ENCODE measurements at regions not wholly inside any gene's neighbourhood (a gene's known extent, or its start where the extent isn't known, plus 50 kb on each side); places are given as distances from the start of the nearest gene placed in this dataset.
"Not testable (repeated sequence)": the region's sequence is repeated elsewhere in the genome, so short reads cannot be mapped to it uniquely, and the experiment has no call there.

GRCh38 chr3:5560199-5560598, 372.7 kb downstream of the EDEM1 start:
- intact Hi-C loops (cut with DNase I) = no loop called here
- DNase-seq (ENCODE audit: missing footprints) (no peak), ATAC-seq (no peak)

DNA sequence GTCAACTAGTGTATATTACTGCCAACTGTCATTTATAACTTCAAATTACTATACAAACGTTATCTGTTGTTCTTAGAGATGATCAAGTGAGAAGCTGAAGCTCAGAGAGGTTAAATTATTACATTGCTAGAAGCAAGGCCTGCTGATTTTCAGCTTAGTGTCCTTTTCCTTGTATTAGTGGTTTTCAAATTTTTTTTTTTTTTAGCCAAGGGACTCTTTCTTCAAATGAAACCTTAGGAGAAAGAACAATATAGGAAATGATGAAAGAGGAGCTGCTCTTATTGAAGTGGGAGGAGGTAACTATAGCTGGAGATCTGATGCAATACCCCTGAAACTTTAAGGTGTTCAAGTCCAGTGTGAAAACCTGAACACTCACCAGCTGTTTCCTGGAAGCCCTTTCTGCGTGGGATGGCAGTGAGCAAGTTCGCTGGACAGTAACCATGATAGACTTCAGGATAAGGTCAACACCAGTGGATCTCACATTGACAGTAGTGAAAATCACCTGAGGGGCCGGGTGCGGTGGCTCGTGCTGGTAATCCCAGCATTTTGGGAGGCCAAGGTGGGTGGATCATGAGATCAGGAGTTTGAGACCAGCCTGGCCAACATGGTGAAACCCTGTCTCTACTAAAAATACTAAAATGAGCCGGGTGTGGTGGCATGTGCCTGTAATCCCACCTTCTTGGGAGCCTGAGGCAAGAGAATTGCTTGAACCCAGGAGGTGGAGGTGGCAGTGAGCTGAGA, 376.2 kb downstream of the EDEM1 start:
- DNase-seq (ENCODE audit: missing footprints) (no peak), ATAC-seq (no peak)
- intact Hi-C loops (cut with DNase I) = no loop called here

DNA sequence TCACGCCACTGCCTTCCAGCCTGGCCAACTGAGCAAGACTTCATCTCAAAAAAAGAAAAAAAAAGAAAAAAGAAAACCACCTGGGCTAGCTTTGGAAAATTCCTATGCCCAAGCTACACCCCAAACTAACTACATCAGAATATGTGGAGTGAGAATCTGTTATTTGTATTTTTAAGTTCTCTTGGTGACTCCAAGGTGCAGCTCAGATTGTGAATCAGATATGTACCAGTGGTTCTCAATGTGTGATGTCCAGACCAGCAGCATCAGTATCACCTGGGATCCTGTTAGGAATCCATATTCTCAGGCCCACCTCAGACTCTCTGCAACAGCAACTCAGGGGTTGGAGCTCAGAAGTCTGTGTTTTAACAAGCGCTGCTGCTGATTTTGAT, 376.8 kb downstream of the EDEM1 start:
- ATAC-seq = no peak
- DNase-seq (ENCODE audit: missing footprints) = no peak
- intact Hi-C loops (cut with DNase I) = no loop called here

DNA sequence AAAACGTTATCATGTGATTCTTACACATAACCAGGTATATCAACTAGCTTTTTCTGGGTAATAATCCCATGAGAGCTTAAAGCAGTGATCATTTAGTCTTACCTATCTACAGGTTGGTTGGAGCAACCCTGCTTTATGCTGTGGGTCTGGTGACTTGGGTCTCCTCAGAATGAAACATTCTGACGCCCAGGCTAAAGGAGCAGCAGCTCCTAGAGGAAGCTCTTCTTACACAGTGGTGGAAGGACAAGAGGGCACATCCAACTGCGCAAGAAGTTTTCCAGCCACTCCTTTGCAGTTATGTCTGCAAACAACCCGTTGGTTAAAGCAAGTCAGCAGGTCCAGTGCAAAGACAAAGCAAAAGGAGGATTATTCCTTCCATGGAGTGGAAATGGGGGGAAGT, 377.5 kb downstream of the EDEM1 start:
- ATAC-seq = no peak
- no peak for DNase-seq (ENCODE audit: missing footprints)
- intact Hi-C loops (cut with DNase I) = no loop called here

GRCh38 chr3:5567113-5567512, 379.6 kb downstream of the EDEM1 start:
- no peak for DNase-seq (ENCODE audit: missing footprints)
- no peak for ATAC-seq
- intact Hi-C loops (cut with DNase I) = no loop called here

DNA sequence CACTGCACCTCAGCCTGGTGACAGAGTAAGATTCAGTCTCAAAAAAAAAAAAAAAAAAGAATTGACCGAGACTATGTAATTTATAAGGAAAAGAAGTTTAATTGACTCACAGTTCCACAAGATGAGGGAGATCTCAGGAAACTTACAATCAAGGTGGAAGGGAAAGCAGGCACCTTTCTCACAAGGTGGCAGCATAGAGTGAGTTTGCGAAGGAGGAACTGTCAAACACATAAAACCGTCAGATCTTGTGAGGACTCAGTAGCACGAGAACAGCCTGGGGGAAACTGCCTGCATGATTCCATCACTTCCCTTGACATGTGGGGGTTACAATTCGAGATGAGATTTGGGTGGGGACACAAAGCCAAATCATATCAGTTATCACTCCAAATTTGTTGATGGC, 380.9 kb downstream of the EDEM1 start:
- DNase-seq (ENCODE audit: missing footprints) (no peak), ATAC-seq (no peak)
- intact Hi-C loops (cut with DNase I) = no loop called here

- ATAC-seq (no peak), DNase-seq (ENCODE audit: missing footprints) (no peak)
- intact Hi-C loops (cut with DNase I) = no loop called here
Measured at GRCh38 chr3:5569152-5569551, 381.6 kb downstream of the EDEM1 start.

DNA sequence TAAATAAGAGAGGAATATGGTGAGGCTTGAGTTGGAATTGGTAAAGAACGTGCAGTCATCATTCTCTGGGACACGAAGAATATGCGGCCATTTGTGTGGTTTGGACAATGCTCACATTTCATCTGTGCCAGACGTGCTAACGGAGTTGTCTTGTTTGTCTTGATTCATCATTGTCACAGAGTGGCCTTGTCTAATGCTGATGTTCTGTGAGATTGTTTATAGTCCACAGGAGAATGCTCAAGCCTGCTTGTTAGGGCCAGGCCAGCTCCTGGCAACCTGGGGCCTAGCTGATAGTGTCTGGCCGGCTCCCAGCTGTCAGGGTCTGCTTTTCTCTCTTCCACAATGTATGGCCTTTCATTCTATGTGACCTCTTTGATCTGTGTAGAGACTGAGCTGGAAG, 384.7 kb downstream of the EDEM1 start:
- ATAC-seq (no peak), DNase-seq (ENCODE audit: missing footprints) (no peak)
- intact Hi-C loops (cut with DNase I) = no loop called here

GRCh38 chr3:5576277-5577011, 388.9 kb downstream of the EDEM1 start:
- ATAC-seq (no peak), DNase-seq (ENCODE audit: missing footprints) (no peak)
- intact Hi-C loops (cut with DNase I) = no loop called here

DNA sequence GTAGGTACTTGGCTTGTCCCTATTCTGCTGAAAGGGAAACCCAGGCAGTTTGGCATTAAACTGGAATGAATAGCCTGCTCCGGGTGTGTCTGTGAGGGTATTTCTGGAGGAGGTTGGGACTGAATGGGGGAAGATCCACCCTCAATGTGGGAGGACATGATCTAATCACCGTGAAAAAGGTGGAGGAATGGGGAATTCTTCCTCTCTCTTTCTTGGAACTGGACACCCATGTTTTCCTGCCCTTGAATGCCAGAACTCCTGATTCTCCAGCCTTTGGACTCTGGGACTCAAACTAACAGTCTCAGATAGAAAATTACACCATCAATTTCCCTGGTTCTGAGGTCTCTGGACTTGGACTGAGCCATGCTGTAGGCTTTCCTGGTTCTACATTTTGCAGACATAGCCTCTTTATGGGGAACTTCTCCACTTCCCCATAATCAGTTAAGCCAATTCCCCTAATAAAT, 391.7 kb downstream of the EDEM1 start:
- ATAC-seq (no peak), DNase-seq (ENCODE audit: missing footprints) (no peak)
- intact Hi-C loops (cut with DNase I) = no loop called here

- intact Hi-C loops (cut with DNase I) = no loop called here
- DNase-seq (ENCODE audit: missing footprints) (no peak), ATAC-seq (no peak)
Measured at GRCh38 chr3:5579946-5580345, 392.4 kb downstream of the EDEM1 start.

- intact Hi-C loops (cut with DNase I) = no loop called here
Measured at GRCh38 chr3:5580826-5581225, 393.3 kb downstream of the EDEM1 start.

GRCh38 chr3:5581743-5582142, 394.2 kb downstream of the EDEM1 start:
- intact Hi-C loops (cut with DNase I) = no loop called here
- ATAC-seq (no peak), DNase-seq (ENCODE audit: missing footprints) (no peak)

More at GRCh38 chr3:5580826-5581225, 393.3 kb downstream of the EDEM1 start:
- ATAC-seq (no peak), DNase-seq (ENCODE audit: missing footprints) (no peak)

DNA sequence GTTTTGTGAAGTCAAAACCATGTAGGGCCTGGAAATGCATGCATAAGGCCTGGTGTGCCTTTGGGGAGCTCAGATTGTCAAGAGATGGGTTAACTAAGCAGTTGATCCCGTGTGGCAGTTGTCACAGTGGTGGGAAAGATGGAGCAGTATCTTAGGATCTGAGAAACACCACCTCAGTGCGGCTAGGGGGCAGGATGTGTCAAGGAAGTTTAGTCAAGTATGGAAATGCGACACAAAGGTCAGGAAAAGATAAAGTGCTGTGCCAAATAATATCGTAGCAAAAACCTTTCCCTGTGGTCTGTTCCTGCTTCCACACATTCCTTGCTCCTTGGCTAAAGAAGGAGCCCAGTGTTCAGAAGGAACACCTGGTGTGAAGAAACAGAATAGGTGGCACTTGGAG, 396.4 kb downstream of the EDEM1 start:
- ATAC-seq = no peak
- DNase-seq (ENCODE audit: missing footprints) = no peak
- intact Hi-C loops (cut with DNase I) = no loop called here

DNA sequence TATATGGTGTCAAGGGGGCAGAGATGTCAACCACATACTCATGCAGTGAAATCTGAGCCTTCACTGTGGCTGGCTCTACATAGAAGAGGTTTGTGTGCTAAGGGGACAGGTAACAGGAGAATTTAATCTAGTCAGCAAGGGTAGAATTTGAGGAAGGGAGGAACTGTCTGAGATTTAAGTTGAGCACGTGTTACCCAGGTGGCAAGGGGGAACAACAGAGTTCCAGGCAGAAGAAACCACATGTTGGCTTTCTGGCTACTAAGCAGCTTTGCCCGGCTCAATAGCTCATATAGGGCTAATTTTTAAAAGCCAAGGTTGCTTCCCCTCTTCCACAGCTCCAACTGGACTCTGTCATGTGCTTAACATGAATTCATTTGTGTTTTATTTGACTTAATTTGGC, 397.6 kb downstream of the EDEM1 start:
- intact Hi-C loops (cut with DNase I) = no loop called here
- ATAC-seq (no peak), DNase-seq (ENCODE audit: missing footprints) (no peak)

GRCh38 chr3:5606884-5607472, 419.5 kb downstream of the EDEM1 start:
- ATAC-seq (no peak), DNase-seq (ENCODE audit: missing footprints) (no peak)
- intact Hi-C loops (cut with DNase I) = no loop called here

GRCh38 chr3:5607581-5607980, 420.1 kb downstream of the EDEM1 start:
- no peak for ATAC-seq
- intact Hi-C loops (cut with DNase I) = no loop called here
- no peak for DNase-seq (ENCODE audit: missing footprints)

GRCh38 chr3:5608971-5609370, 421.5 kb downstream of the EDEM1 start:
- intact Hi-C loops (cut with DNase I); DNase-seq (ENCODE audit: missing footprints); ATAC-seq: not testable (repeated sequence)

- intact Hi-C loops (cut with DNase I) = no loop called here
- ATAC-seq (no peak), DNase-seq (ENCODE audit: missing footprints) (no peak)
Measured at GRCh38 chr3:5613599-5613998, 426.1 kb downstream of the EDEM1 start.

- intact Hi-C loops (cut with DNase I) = no loop called here
- ATAC-seq (no peak), DNase-seq (ENCODE audit: missing footprints) (no peak)
Measured at GRCh38 chr3:5616873-5617272, 429.4 kb downstream of the EDEM1 start.

Measured in Right ventricle myocardium inferior (tissue), 1 donor.